SU-DHL-6 (cell line): ENCODE measurements at regions not wholly inside any gene's neighbourhood (a gene's known extent, or its start where the extent isn't known, plus 50 kb on each side); places are given as distances from the start of the nearest gene placed in this dataset.

Experiments
- EZH2phosphoT487 ChIP-seq: fragments of 200-600 bp; sonication (generic), shearing (Covaris generic); conservative IDR thresholded peaks from 2 replicates; pipeline ENCODE4 v1.6.1; 2018; ENCODE audit warnings: mild to moderate bottlenecking, antibody characterized with exemption, low read length, moderate library complexity, mixed read lengths
- TF ChIP-seq, protein P1 (sequence below): fragments of 200-600 bp; sonication (generic); IDR thresholded peaks from one replicate; pipeline ENCODE4 v1.5.1; 2017; ENCODE audit warnings: antibody characterized with exemption, mild to moderate bottlenecking, low read length, moderate library complexity; ENCODE audit not compliant: insufficient read depth, poor library complexity, severe bottlenecking

DNA sequence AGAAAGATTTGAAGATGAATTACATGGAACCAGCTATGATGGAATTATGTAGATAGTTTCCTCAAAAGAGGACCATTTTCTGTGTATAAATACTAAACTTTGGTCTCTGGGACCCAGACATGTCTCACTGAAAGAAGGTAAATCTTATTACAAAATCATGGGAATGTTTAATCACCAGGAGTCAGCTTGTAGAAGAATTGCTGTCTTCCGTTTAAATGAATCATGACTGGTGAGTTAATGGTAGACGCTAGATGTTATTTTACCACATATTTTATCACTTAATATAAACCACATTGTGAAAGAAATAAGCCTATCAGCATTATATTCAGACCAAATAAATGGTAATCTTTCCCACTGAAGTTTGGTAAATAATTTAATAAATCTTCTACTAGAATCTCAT lies 322.3 kb upstream of the SUCLG2 start:
- TF ChIP-seq, protein P1, sequence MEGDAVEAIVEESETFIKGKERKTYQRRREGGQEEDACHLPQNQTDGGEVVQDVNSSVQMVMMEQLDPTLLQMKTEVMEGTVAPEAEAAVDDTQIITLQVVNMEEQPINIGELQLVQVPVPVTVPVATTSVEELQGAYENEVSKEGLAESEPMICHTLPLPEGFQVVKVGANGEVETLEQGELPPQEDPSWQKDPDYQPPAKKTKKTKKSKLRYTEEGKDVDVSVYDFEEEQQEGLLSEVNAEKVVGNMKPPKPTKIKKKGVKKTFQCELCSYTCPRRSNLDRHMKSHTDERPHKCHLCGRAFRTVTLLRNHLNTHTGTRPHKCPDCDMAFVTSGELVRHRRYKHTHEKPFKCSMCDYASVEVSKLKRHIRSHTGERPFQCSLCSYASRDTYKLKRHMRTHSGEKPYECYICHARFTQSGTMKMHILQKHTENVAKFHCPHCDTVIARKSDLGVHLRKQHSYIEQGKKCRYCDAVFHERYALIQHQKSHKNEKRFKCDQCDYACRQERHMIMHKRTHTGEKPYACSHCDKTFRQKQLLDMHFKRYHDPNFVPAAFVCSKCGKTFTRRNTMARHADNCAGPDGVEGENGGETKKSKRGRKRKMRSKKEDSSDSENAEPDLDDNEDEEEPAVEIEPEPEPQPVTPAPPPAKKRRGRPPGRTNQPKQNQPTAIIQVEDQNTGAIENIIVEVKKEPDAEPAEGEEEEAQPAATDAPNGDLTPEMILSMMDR = no peak
- no peak for TF ChIP-seq EZH2phosphoT487
